NT2/D1 (cell line): ENCODE measurements at regions not wholly inside any gene's neighbourhood (a gene's known extent, or its start where the extent isn't known, plus 50 kb on each side); places are given as distances from the start of the nearest gene placed in this dataset.

Experiments used
- SUZ12 ChIP-seq: IDR thresholded peaks from 2 replicates; pipeline ENCODE4 v1.6.1; 2011; ENCODE audit not compliant: insufficient read length, insufficient read depth; ENCODE audit errors: extremely low read depth
- YY1 ChIP-seq: IDR thresholded peaks from 2 replicates; pipeline ENCODE4 v1.6.1; 2011; ENCODE audit not compliant: insufficient read length, insufficient read depth
- ZNF274 ChIP-seq: IDR thresholded peaks from 2 replicates; pipeline ENCODE4 v1.6.1; 2011; ENCODE audit warnings: mild to moderate bottlenecking, low read depth, low read length

DNA sequence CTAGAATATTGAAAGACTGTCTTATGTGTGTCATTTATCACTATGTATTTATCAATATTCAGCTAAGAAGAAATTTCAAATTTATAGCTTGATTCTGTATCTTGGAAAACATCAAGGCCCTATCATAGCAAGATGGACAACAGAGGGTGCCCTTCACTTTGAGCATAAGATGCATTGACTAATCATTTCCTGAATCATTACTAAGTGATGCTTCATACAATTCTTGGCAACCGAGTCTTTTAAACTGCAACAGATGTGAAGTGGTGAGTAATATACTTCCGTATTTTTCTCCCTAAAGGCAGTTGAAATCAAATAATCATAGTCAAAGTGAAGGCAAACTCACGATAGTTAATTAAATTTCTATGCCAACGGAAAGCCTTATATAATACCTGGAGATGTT is 318.6 kb upstream of the RGMB start:
- no peak for TF ChIP-seq ZNF274
- TF ChIP-seq YY1 = no peak
- no peak for TF ChIP-seq SUZ12
